Upper lobe of right lung (tissue), 1 donor: ENCODE measurements at regions not wholly inside any gene's neighbourhood (a gene's known extent, or its start where the extent isn't known, plus 50 kb on each side); places are given as distances from the start of the nearest gene placed in this dataset.

Source experiments
- ATAC-seq: fragments of 200-7000 bp; cut with Tn5 transposase; one replicate; pipeline ENCODE4 v1.9.1; 2020; ENCODE audit warnings: mild to moderate bottlenecking, moderate library complexity
- DNase-seq: peaks from one replicate; pipeline ENCODE4 v3.0.0-alpha.2; 2020
- H3K27ac ChIP-seq: fragments of 200-600 bp; one replicate; pipeline ENCODE4 v1.8.0; 2022
- H3K27me3 ChIP-seq: fragments of 200-600 bp; one replicate; pipeline ENCODE4 v1.8.0; 2022; ENCODE audit warnings: mild to moderate bottlenecking
- H3K36me3 ChIP-seq: fragments of 200-600 bp; one replicate; pipeline ENCODE4 v1.8.0; 2022
- H3K4me1 ChIP-seq: fragments of 200-600 bp; one replicate; pipeline ENCODE4 v1.8.0; 2022
- H3K4me3 ChIP-seq: fragments of 200-600 bp; one replicate; pipeline ENCODE4 v1.8.0; 2022; ENCODE audit warnings: mild to moderate bottlenecking
- H3K9me3 ChIP-seq: fragments of 200-600 bp; one replicate; pipeline ENCODE4 v1.8.0; 2022
- CTCF ChIP-seq: fragments of 200-600 bp; IDR thresholded peaks from one replicate; pipeline ENCODE4 v1.8.0; 2022; ENCODE audit warnings: antibody characterized with exemption
- intact Hi-C: fragments of 100-400 bp; cut with DNase I; formaldehyde crosslinking; loops from one replicate; pipeline ENCODE4 v1.11.0; 2022
- donor health status: DM: no; HTN: yes; CAD: no; lungs with severe emphysema.

- intact Hi-C loops: no loop called here
These were observed 78.1 kb downstream of the ASB9 start for GRCh38 chrX:15191830-15192229.

GRCh38 chrX:15188039-15188438 is 81.8 kb downstream of the ASB9 start:
- H3K36me3 ChIP-seq: no peaks in the 10 kb centered on the region
- no peaks in the 10 kb centered on the region for H3K4me1 ChIP-seq
- no peak for TF ChIP-seq CTCF
- ATAC-seq: no peak
- H3K4me3 ChIP-seq: no peak overlapping the region
- no peaks in the 10 kb centered on the region for H3K9me3 ChIP-seq
- intact Hi-C loops: no loop called here
- no peak overlapping the region for H3K27ac ChIP-seq
- H3K27me3 ChIP-seq: no peaks in the 10 kb centered on the region
- no peak for DNase-seq

More at GRCh38 chrX:15191830-15192229, 78.1 kb downstream of the ASB9 start:
- TF ChIP-seq CTCF: no peak
- DNase-seq: no peak
- ATAC-seq: no peak
- no peak overlapping the region for H3K27ac ChIP-seq
- H3K4me3 ChIP-seq: no peak overlapping the region
- H3K36me3 ChIP-seq: no peaks in the 10 kb centered on the region
- H3K27me3 ChIP-seq: no peaks in the 10 kb centered on the region
- H3K9me3 ChIP-seq: no peaks in the 10 kb centered on the region
- no peaks in the 10 kb centered on the region for H3K4me1 ChIP-seq

- H3K9me3 ChIP-seq: no peaks in the 10 kb centered on the region
- H3K4me3 ChIP-seq: no peak overlapping the region
- no peaks in the 10 kb centered on the region for H3K27me3 ChIP-seq
- no peak overlapping the region for H3K27ac ChIP-seq
- intact Hi-C loops: no loop called here
- no peak for ATAC-seq
- no peak for TF ChIP-seq CTCF
- no peaks in the 10 kb centered on the region for H3K36me3 ChIP-seq
- H3K4me1 ChIP-seq: no peaks in the 10 kb centered on the region
- DNase-seq: no peak
These were observed 92.6 kb downstream of the ASB9 start for GRCh38 chrX:15177316-15177715.

GRCh38 chrX:15173411-15173810 is 96.5 kb downstream of the ASB9 start:
- H3K9me3 ChIP-seq: no peaks in the 10 kb centered on the region
- H3K27ac ChIP-seq: no peak overlapping the region
- intact Hi-C loops: no loop called here
- no peaks in the 10 kb centered on the region for H3K27me3 ChIP-seq
- no peak for TF ChIP-seq CTCF
- DNase-seq (no peak), ATAC-seq (no peak)
- no peak overlapping the region for H3K4me3 ChIP-seq
- no peaks in the 10 kb centered on the region for H3K36me3 ChIP-seq
- no peaks in the 10 kb centered on the region for H3K4me1 ChIP-seq

- no peaks in the 10 kb centered on the region for H3K9me3 ChIP-seq
- no peak overlapping the region for H3K4me3 ChIP-seq
- intact Hi-C loops: no loop called here
- H3K27me3 ChIP-seq: no peaks in the 10 kb centered on the region
- DNase-seq (no peak), ATAC-seq (no peak)
- no peak overlapping the region for H3K27ac ChIP-seq
- H3K4me1 ChIP-seq: no peaks in the 10 kb centered on the region
- TF ChIP-seq CTCF: no peak
- H3K36me3 ChIP-seq: no peaks in the 10 kb centered on the region
These were observed 99.0 kb downstream of the ASB9 start for GRCh38 chrX:15170927-15171326.

GRCh38 chrX:15167826-15168225 is 102.1 kb downstream of the ASB9 start:
- ATAC-seq (no peak), DNase-seq (no peak)
- no peaks in the 10 kb centered on the region for H3K36me3 ChIP-seq
- H3K4me1 ChIP-seq: no peaks in the 10 kb centered on the region
- H3K27me3 ChIP-seq: no peaks in the 10 kb centered on the region
- no peaks in the 10 kb centered on the region for H3K9me3 ChIP-seq
- no peak overlapping the region for H3K27ac ChIP-seq
- intact Hi-C loops: no loop called here
- no peak for TF ChIP-seq CTCF
- H3K4me3 ChIP-seq: no peak overlapping the region
